ENCODE measurements at regions not wholly inside any gene's neighbourhood (a gene's known extent, or its start where the extent isn't known, plus 50 kb on each side); places are given as distances from the start of the nearest gene placed in this dataset.
"Not testable (repeated sequence)": the region's sequence is repeated elsewhere in the genome, so short reads cannot be mapped to it uniquely, and the experiment has no call there.

DNA sequence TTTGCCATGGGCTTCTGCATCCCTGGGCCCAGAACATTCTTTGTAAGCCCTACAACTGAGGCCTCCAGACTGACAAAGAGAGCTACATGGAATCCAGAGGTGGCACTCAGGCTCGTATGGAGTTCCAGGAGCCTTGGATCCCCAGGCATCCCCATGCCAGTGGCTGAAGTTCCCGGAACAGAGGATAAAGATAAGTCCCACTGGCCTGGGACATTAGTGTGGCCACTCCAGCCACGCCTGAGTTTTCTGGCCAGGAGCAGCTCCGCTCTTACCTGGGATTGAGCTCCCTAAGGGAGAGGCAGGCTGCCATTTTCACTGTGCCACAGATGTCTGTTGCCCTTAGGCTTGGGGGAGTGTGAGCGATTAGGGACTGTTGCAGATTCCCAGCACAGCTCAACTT, 656.3 kb upstream of the FAM174A start:
- no peak for DNase-seq

- no peak for DNase-seq
Measured at GRCh38 chr5:99866740-99867139, 668.4 kb upstream of the FAM174A start.

DNA sequence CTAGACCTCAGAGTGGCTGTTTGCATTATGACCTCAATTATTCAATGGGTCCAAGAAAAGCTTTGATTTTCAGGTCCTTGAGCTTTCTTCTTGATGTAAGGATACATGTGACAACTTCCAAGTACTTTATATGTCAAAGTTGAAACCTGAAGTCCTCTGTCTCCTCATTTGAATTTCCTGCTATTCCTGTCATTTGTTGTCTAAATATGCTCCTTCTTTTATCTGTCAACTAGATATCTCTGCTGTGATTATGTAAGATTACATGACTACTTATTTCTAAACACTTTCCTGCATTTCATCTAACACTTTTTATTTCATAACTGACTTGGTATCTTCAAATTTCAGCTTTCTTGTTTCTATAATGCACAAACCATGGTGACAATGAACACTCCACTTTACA, 670.0 kb upstream of the FAM174A start:
- DNase-seq = no peak

DNA sequence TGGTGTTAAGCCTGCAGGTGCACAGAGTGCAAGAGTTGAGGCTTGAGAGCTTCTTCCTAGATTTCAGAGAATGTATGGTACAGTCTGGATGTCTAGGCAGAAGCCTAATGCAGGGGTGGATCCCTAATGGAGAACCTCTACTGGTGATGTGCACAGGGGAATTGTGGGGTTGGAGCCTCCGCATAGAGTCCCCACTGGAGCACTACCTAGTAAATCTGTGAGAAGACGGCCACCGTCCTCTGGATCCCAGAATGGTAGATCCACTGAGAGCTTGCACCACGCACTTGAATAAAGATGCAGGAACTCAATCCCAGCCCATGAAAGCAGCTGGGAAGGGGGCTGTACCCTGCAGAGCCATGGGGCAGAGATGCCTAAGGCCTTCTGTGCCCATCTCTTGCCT, 699.4 kb upstream of the FAM174A start:
- DNase-seq = no peak

DNA sequence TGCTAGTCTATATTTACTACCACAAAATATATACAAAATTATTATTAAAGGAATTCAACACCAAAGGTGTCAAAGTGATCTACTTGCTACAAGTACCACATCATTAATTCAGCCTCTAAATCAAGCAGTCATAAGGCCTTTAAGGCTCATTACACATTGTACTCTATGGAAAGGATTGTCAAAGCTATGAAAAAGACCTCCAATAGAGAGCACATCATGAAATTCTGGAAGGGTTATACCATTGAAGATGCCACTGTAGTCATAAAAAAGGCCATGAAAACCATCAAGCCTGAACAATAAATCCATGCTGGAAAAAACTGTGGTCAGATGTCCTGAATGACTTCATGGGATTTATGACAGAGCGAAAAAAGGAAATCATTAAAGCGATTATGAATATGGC, 708.0 kb upstream of the FAM174A start:
- no peak for DNase-seq

GRCh38 chr5:99817796-99818195, 717.4 kb upstream of the FAM174A start:
- no peak for DNase-seq

- DNase-seq = no peak
Measured at GRCh38 chr5:99814321-99815063, 720.7 kb upstream of the FAM174A start.

GRCh38 chr5:99808657-99809230, 726.4 kb upstream of the FAM174A start:
- no peak for DNase-seq

DNA sequence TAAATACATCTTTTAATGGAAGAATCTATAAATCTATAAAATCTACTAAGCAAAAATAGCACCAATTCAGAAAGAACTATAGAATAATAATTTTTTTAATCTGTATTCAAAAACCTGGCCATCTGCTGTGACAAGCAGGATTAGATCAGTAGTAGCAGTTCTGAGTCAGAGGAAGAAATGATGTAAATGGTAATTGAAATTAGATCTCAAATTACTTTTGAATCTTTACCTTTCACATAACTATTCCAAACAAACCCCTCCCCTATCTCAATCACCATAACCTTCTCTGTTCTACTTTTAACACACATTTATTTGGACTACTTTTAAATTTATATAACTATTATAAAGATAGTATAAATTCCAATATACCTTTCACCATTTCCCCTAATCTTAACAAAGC, 727.8 kb upstream of the FAM174A start:
- no peak for DNase-seq

- no peak for DNase-seq
Measured at GRCh38 chr5:99795031-99795430, 740.1 kb upstream of the FAM174A start.

DNA sequence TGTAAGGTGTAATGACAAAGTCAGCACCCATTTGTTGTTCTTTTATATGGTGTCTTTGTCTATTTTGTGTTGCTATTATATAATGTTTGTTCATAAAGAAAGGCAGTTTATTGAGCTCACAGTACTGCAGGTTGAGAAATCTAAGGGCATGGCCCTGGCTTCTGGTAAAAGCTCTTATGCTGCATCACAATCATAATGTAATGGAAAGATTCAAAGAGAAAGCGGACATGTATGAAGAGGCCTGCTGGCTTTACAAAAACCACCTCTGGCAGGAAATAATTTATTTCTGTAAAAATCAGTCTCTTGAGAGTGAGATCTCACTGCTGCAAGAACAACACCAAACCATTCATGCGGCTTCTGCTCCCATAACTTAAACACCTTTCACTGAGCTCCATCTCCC, 746.7 kb upstream of the FAM174A start:
- no peak for DNase-seq

DNA sequence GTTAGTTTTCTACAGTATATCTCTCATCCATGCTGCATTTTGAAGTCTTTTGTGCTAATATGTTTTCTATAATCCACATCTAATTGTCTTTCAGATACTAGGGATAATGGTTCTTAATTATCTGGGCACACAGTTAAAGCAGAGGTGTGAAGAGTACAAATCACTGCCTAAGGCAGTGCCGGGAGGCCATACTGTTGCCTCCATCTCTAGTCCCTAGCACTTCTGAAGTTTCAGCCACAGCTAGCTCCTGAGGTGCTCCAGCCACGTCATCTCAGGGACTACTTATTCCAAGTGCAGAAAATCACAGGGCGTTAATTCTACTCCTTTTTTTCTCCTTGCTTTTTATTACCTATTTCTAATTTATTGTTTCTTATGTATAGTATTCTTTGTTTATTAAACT, 760.0 kb upstream of the FAM174A start:
- no peak for DNase-seq

GRCh38 chr5:99773290-99773689, 761.9 kb upstream of the FAM174A start:
- DNase-seq = no peak

DNA sequence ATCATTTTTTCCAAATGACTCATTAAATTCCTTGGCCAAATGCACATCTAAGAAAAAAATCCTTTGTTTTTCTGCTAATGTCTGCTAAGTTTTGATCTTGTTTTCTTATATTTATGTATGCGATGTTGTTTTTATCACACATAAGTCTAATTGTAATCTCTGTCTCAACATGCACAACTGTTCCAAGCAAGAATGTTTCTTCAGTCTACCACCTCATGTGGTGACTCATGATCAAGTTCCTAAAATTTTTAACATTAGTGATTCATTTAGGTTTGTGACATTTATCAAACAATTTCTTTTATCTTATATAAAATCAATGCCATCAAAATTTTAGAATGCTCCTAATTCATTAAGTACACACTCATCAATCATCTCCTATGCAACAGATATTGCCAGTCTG, 763.9 kb upstream of the FAM174A start:
- DNase-seq = no peak

DNA sequence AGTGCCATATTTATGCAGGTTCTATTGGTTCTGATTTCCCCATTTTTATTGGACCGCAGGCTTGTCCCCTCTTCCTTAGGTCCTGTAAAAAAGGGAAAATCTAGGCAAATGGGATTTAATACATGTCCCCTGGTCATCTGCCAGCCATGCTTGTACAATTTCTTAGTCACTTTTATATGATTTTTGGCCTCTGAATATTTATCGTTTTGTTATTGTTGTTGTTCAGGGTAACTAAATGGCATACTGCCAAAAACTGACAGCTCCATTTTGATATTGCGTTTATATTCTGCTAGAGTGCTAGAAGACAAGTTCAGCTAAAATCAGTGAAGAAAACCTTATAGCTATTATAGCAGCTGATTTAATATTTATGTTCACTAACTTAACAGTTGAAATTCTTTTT, 770.2 kb upstream of the FAM174A start:
- no peak for DNase-seq

- DNase-seq = no peak
Measured at GRCh38 chr5:99763021-99763774, 772.0 kb upstream of the FAM174A start.

DNA sequence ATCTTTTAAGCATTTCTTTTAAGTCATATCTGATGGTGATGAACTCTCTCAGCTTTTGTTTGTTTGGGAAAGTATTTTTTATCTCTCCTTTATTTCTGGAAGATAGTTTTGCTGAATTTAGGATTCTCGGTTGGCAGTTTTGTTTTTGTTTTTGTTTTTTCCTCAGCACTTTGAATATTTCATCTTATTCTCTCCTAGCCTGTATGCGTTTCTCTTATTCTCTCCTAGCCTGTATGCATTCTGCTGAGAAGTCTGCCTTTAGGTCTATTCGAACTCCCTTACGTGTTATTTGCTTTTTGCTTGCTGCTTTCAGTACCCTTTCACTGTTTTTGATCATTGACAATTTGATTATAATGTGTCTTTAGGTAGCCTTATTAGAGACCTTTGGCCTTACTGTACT, 787.8 kb upstream of the FAM174A start:
- no peak for DNase-seq

GRCh38 chr5:99733146-99733545, 802.0 kb upstream of the FAM174A start:
- not testable (repeated sequence) for DNase-seq

GRCh38 chr5:99730653-99731052, 801.8 kb upstream of the CHD1 start:
- DNase-seq = not testable (repeated sequence)

DNA sequence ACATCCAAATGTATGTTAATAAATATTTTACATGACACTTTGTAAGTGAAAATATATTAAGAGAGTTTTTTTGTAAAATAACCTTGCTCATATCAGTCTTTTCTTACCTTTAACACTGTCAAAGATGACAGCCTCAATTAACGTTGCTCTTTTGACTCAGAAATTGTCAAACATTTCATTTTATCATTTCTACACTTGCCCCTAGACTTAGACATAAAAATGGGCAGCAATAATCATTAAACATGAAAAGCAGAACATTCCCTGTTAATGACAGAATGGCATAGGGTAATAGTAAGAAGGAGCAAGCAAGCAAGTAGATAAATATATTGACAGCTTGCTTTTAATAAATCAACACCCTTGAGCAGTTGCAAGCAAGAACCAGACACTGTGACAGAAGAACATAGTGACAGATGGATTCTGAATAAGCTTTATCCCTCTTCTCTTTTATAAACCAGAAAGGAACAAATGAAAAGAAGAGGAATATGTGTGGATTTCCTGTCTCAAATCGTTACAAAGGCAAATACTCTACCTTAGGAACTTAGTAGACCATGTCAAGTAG, 796.0 kb upstream of the CHD1 start:
- no peak for DNase-seq

GRCh38 chr5:99721506-99721905, 792.7 kb upstream of the CHD1 start:
- no peak for DNase-seq

GRCh38 chr5:99715921-99716320, 787.1 kb upstream of the CHD1 start:
- no peak for DNase-seq

DNA sequence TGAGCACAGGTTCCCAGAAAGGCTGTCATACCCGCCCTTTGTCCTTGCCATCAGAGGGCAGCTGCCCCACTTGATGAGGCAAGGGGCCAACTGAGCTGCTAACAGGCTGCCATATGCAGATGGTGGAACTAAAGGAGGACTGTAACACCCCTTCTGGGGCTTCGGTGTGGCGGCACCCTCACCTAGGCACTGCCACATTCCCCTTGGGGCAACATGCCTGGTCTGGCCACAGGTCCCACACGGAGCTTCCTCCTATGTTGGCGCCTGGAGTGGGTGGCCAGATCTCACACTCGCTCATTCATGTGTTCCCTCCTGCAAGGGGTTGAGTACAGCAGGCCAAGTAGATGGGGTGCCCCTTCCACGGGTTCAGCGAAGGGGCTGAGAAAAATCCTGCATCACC, 777.4 kb upstream of the CHD1 start:
- no peak for DNase-seq

GRCh38 chr5:99702565-99702964, 773.8 kb upstream of the CHD1 start:
- DNase-seq = no peak
